Panc1 (cell line): ENCODE measurements at regions not wholly inside any gene's neighbourhood (a gene's known extent, or its start where the extent isn't known, plus 50 kb on each side); places are given as distances from the start of the nearest gene placed in this dataset.

Experiments
- ATAC-seq: fragments of 200-7000 bp; cut with Tn5 transposase; 2 replicates; pipeline ENCODE4 v1.9.1; 2020; ENCODE audit warnings: mild to moderate bottlenecking, moderate library complexity
- BruUV-seq: library from RNA; stranded (reverse); fragments of 400-500 nt; replicated peaks from 2 replicates; lab custom pipeline; 2021; lab: Mats Ljungman, UMichigan
- CTCF ChIA-PET: fragments of 300-600 bp; sonication (Branson Sonifier 250); formaldehyde crosslinking; loops from one replicate; lab custom pipeline; 2022; ENCODE audit warnings: antibody characterized with exemption; lab: Charles Lee
- POLR2A ChIA-PET: fragments of 300-600 bp; sonication (Branson Sonifier 250); formaldehyde crosslinking; loops from one replicate; lab custom pipeline; 2022; ENCODE audit warnings: antibody characterized with exemption; lab: Charles Lee
- DNase-seq: peaks from one replicate; pipeline ENCODE4 v3.0.0-alpha.2; 2010; ENCODE audit warnings: low read depth, low spot score
- H3K27ac ChIP-seq: 2 replicates; pipeline ENCODE4 v1.5.1; 2011; ENCODE audit warnings: mild to moderate bottlenecking, low read length, inconsistent platforms
- H3K27me3 ChIP-seq: fragments of 200-500 bp; sonication (Bioruptor generic); 2 replicates; pipeline ENCODE4 v1.6.0; 2014; ENCODE audit warnings: low read length, inconsistent platforms; ENCODE audit not compliant: control insufficient read depth, insufficient read depth
- H3K36me3 ChIP-seq: fragments of 200-500 bp; sonication (Bioruptor generic); 2 replicates; pipeline ENCODE4 v1.5.1; 2014; ENCODE audit warnings: inconsistent platforms, mild to moderate bottlenecking, low read length, moderate library complexity; ENCODE audit not compliant: control insufficient read depth, insufficient read depth
- H3K4me1 ChIP-seq: 2 replicates; pipeline ENCODE4 v1.5.1; 2011; ENCODE audit warnings: inconsistent platforms, mild to moderate bottlenecking, low read length, moderate library complexity; ENCODE audit not compliant: control insufficient read depth, insufficient read depth
- H3K4me3 ChIP-seq, 2 experiments: 2 replicates each; pipeline ENCODE4 v1.5.1; 2011 to 2012; ENCODE audit warnings: low read depth in 2 of 2, low read length in 2 of 2, mild to moderate bottlenecking in 2 of 2, inconsistent platforms in 1 of 2, moderate library complexity in 1 of 2
- H3K9me3 ChIP-seq: fragments of 200-500 bp; sonication (Bioruptor generic); 2 replicates; pipeline ENCODE4 v1.5.1; 2014; ENCODE audit warnings: low read depth, mild to moderate bottlenecking, inconsistent platforms, low read length, moderate library complexity; ENCODE audit not compliant: control insufficient read depth, insufficient read depth
- CTCF ChIP-seq: fragments of 450-650 bp; IDR thresholded peaks from 2 replicates; pipeline ENCODE4 v1.5.1; 2017; ENCODE audit warnings: mild to moderate bottlenecking
- POLR2AphosphoS5 ChIP-seq: IDR thresholded peaks from 2 replicates; pipeline ENCODE4 v1.6.1; 2012; ENCODE audit warnings: mild to moderate bottlenecking, low read depth, low read length, moderate library complexity
- REST ChIP-seq, 2 experiments: IDR thresholded peaks; 2 replicates each; pipeline ENCODE4 v1.6.1; 2011 to 2012; ENCODE audit warnings: low read depth in 2 of 2, control low read depth in 1 of 2, low read length in 1 of 2, mild to moderate bottlenecking in 1 of 2, moderate library complexity in 1 of 2; ENCODE audit not compliant: insufficient read depth in 1 of 2
- SIN3A ChIP-seq: IDR thresholded peaks from 2 replicates; pipeline ENCODE4 v1.6.1; 2012; ENCODE audit warnings: low read depth, mild to moderate bottlenecking, low read length, moderate library complexity, borderline replicate concordance; ENCODE audit not compliant: insufficient read depth
- TCF7L2 ChIP-seq: IDR thresholded peaks from 2 replicates; pipeline ENCODE4 v1.6.1; 2011; ENCODE audit warnings: mild to moderate bottlenecking, low read depth, low read length, inconsistent platforms
- in situ Hi-C: cut with HindIII; loops from 2 replicates; pipeline ENCODE4 v1.10.0; 2016; ENCODE audit warnings: low sequenced_read_pairs, low pct_unique_long_range_greater_than_20kb
- intact Hi-C: fragments of 100-400 bp; cut with micrococcal nuclease; formaldehyde crosslinking; loops from one replicate; pipeline ENCODE4 v1.10.0; 2022; ENCODE audit not compliant: unreplicated experiment

GRCh38 chr2:104279646-104280045, 574.3 kb upstream of the POU3F3 start:
- H3K4me3 ChIP-seq, result no peak overlapping the region
- no peaks in the 10 kb centered on the region for H3K27me3 ChIP-seq
- H3K36me3 ChIP-seq, result no peaks in the 10 kb centered on the region
- no peaks in the 10 kb centered on the region for H3K9me3 ChIP-seq
- in situ Hi-C loops (no loop called here), intact Hi-C loops (no loop called here)
- no peak for DNase-seq
- POLR2A ChIA-PET, result no interaction called here
- H3K4me1 ChIP-seq, result no peaks in the 10 kb centered on the region
- CTCF ChIA-PET, result no interaction called here
- BruUV-seq, result no TSS peak
- H3K27ac ChIP-seq, result no peak overlapping the region
- TF ChIP-seq CTCF (no peak), POLR2AphosphoS5 (no peak), REST (IDR thresholded peaks at IDR 0.05; ENCODE audit: insufficient read depth in 1 of 2, low read depth in 2 of 2, low read length in 1 of 2) (no peak), TCF7L2 (no peak), SIN3A (no peak)
- no peak for ATAC-seq

DNA sequence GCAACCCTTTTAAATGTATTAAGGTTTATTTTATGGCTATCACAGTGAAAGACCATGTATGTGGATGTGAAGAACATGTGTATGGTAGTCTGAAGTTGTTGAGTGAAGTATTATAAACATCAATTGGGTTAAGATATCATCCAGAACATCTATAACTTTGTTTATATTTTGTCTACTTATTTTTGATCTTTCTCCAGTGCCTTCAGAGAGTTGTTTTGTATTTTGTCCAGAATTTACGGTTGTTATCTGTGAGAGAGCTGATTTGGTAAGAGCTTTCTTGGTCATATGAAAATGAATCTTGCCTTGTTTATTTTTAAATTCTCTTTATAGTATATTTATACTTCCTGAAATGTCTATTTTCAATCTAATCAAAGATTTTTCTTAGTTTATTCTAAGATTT, 573.7 kb upstream of the POU3F3 start:
- POLR2A ChIA-PET, result no interaction called here

More for the DNA sequence above, 573.7 kb upstream of the POU3F3 start:
- no peak for DNase-seq
- no peak overlapping the region for H3K4me3 ChIP-seq
- no TSS peak for BruUV-seq
- H3K27me3 ChIP-seq, result no peaks in the 10 kb centered on the region
- CTCF ChIA-PET, result no interaction called here
- TF ChIP-seq POLR2AphosphoS5 (no peak), CTCF (no peak), TCF7L2 (no peak), REST (IDR thresholded peaks at IDR 0.05; ENCODE audit: insufficient read depth in 1 of 2, low read depth in 2 of 2, low read length in 1 of 2) (no peak), SIN3A (no peak)
- no peak overlapping the region for H3K27ac ChIP-seq
- no peaks in the 10 kb centered on the region for H3K4me1 ChIP-seq
- H3K9me3 ChIP-seq, result no peaks in the 10 kb centered on the region
- H3K36me3 ChIP-seq, result no peaks in the 10 kb centered on the region
- intact Hi-C loops (no loop called here), in situ Hi-C loops (no loop called here)
- no peak for ATAC-seq
